Neural progenitor cell (in vitro differentiated cells): ENCODE measurements at regions not wholly inside any gene's neighbourhood (a gene's known extent, or its start where the extent isn't known, plus 50 kb on each side); places are given as distances from the start of the nearest gene placed in this dataset.

Experiments used
- EZH2 ChIP-seq: fragments of 200-600 bp; sonication (generic); IDR thresholded peaks from 2 replicates; pipeline ENCODE4 v1.6.1; 2017; ENCODE audit warnings: antibody characterized with exemption, mild to moderate bottlenecking, moderate library complexity
- TF ChIP-seq, protein P1 (sequence below): fragments of 200-600 bp; sonication (generic); IDR thresholded peaks from 2 replicates; pipeline ENCODE4 v1.5.1; 2017; ENCODE audit warnings: antibody characterized with exemption, mild to moderate bottlenecking

GRCh38 chr11:129291546-129291945, 84.1 kb upstream of the BARX2 start:
- TF ChIP-seq, protein P1, sequence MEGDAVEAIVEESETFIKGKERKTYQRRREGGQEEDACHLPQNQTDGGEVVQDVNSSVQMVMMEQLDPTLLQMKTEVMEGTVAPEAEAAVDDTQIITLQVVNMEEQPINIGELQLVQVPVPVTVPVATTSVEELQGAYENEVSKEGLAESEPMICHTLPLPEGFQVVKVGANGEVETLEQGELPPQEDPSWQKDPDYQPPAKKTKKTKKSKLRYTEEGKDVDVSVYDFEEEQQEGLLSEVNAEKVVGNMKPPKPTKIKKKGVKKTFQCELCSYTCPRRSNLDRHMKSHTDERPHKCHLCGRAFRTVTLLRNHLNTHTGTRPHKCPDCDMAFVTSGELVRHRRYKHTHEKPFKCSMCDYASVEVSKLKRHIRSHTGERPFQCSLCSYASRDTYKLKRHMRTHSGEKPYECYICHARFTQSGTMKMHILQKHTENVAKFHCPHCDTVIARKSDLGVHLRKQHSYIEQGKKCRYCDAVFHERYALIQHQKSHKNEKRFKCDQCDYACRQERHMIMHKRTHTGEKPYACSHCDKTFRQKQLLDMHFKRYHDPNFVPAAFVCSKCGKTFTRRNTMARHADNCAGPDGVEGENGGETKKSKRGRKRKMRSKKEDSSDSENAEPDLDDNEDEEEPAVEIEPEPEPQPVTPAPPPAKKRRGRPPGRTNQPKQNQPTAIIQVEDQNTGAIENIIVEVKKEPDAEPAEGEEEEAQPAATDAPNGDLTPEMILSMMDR = no peak
- TF ChIP-seq EZH2 = no peak
